ENCODE measurements at regions not wholly inside any gene's neighbourhood (a gene's known extent, or its start where the extent isn't known, plus 50 kb on each side); places are given as distances from the start of the nearest gene placed in this dataset.
"Not testable (repeated sequence)": the region's sequence is repeated elsewhere in the genome, so short reads cannot be mapped to it uniquely, and the experiment has no call there.

DNA sequence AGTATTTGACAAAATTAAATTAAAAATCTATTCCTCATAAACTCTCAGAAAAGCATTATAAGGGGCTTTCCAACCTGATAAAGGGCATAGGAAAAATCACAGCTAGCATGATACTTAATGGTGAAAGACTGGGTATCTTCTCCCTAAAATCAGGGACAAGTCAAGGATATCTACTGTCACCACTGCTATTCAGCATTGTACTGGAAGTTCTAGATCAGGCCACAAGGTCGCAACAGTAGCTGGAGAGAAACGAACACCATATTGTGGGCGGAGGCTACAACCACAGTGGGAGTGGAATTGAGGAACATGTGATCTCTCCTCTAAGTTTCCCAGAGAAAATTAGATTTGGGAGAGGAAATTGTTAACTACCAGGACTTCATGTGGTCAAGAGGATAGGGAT is 70.0 kb upstream of the NAMPT start:
- Histone ChIP-seq H3K36me3 (ENCODE audit: control insufficient read depth, insufficient read depth, low read length) (no peaks in the 10 kb centered on the region), H3K27me3 (ENCODE audit: control insufficient read depth, insufficient read depth, low read length) (no peaks in the 10 kb centered on the region), H3K4me1 (ENCODE audit: control insufficient read depth, insufficient read depth, low read length) (no peaks in the 10 kb centered on the region), H3K9me3 (replicated peaks; ENCODE audit: control insufficient read depth, low read depth, low read length) (peaks cover 3% of the 10 kb centered on the region), H3K4me3 (ENCODE audit: low read length) (no peak overlapping the region), H3K27ac (ENCODE audit: low read length) (no peak overlapping the region)
- WGBS (ENCODE audit: insufficient coverage) = 83% methylated on average over 3 of the region's 3 CpGs
- no peak for DNase-seq

DNA sequence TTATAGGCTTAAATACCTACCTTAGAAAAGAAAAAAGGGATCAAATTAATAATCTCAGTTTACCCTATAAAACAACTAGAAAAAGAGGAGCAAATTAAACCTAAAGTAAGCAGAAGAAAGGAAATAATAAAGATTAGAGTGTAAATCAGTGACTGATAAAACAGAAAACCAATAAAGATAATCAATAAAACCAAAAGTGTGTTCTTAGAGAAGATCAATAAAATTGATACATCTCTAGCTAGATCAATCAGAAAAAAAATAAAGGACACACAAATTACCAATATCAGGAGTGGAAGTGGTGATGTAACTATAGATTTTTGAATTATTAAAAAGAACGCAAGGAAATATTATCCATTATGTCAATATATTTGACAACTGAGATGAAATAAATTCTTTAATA is 69.2 kb upstream of the NAMPT start:
- Histone ChIP-seq H3K27ac (ENCODE audit: low read length) (no peak overlapping the region), H3K36me3 (ENCODE audit: control insufficient read depth, insufficient read depth, low read length) (no peaks in the 10 kb centered on the region), H3K4me3 (ENCODE audit: low read length) (no peak overlapping the region), H3K27me3 (ENCODE audit: control insufficient read depth, insufficient read depth, low read length) (no peaks in the 10 kb centered on the region), H3K4me1 (ENCODE audit: control insufficient read depth, insufficient read depth, low read length) (no peaks in the 10 kb centered on the region), H3K9me3 (replicated peaks; ENCODE audit: control insufficient read depth, low read depth, low read length) (peaks cover 3% of the 10 kb centered on the region)
- WGBS (ENCODE audit: insufficient coverage) = no CpG with 5 or more reads among the region's 1 CpG
- no peak for DNase-seq

DNA sequence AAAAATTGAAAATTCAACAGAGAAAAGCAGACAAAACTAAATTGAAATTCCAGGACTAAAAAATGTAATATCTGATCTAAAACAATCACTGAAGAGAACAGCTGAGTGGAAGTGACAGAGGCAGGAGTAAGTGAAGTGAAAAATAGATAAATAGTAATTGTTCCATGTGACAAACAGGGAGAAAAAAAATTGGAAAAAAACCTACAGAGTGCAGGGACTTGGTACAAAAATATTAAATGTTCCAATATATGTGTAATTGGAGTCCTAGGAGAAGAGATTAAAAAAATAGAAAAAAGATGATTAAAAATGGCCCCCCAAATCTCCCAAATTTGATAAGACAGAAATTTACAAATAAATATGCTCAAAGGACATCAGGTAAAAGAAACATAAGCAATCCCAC is 63.4 kb upstream of the NAMPT start:
- no peak for DNase-seq
- Histone ChIP-seq H3K4me1 (ENCODE audit: control insufficient read depth, insufficient read depth, low read length) (no peaks in the 10 kb centered on the region), H3K9me3 (replicated peaks; ENCODE audit: control insufficient read depth, low read depth, low read length) (peaks cover 3% of the 10 kb centered on the region), H3K27ac (ENCODE audit: low read length) (no peak overlapping the region), H3K27me3 (ENCODE audit: control insufficient read depth, insufficient read depth, low read length) (no peaks in the 10 kb centered on the region), H3K4me3 (ENCODE audit: low read length) (no peak overlapping the region), H3K36me3 (ENCODE audit: control insufficient read depth, insufficient read depth, low read length) (no peaks in the 10 kb centered on the region)

DNA sequence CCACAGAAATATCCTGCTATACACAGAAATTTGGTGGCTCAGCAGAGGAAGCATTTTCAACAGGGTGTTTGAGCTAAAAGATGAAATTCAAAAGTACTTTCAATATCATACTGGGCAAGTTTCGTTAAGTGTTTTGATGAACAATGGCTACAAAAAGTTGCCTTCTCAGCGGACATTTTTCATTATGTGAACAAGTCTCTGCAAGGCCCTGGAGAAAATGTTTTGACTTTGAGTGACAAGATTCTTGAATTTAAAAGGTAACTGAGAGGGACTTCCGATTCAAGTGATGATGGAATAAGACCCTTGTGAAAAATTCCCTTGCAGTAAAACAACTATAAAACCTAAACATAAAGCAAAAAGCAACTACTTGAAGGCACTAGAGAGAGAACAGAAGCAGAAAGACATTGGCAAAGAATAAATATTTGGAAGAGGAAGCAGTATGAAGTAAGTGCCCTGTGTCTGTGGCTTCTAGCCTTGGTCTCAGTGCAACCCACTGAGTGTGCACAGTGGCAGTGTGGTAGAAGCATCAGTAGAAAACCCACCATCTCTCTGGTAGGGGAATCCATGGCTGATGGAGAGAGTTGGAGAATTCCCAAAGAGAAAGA is 62.5 kb upstream of the NAMPT start:
- no peaks in the 10 kb centered on the region for H3K4me1 ChIP-seq (ENCODE audit: control insufficient read depth, insufficient read depth, low read length)
- H3K36me3 ChIP-seq (ENCODE audit: control insufficient read depth, insufficient read depth, low read length) = no peaks in the 10 kb centered on the region
- DNase-seq = no peak
- H3K27me3 ChIP-seq (ENCODE audit: control insufficient read depth, insufficient read depth, low read length) = no peaks in the 10 kb centered on the region
- no peak overlapping the region for H3K4me3 ChIP-seq (ENCODE audit: low read length)
- WGBS (ENCODE audit: insufficient coverage) = 90% methylated on average over 2 of the region's 3 CpGs
- peaks cover 3% of the 10 kb centered on the region for H3K9me3 ChIP-seq (replicated peaks; ENCODE audit: control insufficient read depth, low read depth, low read length)
- H3K27ac ChIP-seq (ENCODE audit: low read length) = no peak overlapping the region

DNA sequence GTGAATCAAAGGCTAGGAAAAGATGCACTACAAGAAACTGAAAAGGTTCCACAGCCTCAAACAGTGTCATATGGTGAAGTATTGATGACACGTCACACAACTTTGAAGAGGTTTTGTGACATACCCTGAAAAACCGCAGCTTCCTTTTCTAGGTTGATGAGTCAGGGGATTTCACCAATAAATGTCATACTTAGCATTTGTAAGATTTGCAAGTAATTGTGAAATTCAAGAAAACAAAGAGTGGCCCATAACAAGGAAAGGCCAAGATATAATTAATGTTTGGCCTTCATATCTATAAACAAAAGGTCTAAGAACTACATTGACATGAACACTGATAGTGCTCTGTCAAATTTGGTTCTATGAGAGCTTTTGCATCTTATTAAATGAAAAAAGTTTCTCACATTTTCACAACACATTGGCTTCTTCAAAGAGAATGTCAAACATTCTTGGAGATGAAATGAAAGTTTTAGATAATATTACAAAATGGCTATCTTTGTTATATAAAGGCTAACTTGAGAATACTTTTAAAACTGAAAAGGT is 62.0 kb upstream of the NAMPT start:
- Histone ChIP-seq H3K27ac (ENCODE audit: low read length) (no peak overlapping the region), H3K36me3 (ENCODE audit: control insufficient read depth, insufficient read depth, low read length) (no peaks in the 10 kb centered on the region), H3K4me3 (ENCODE audit: low read length) (no peak overlapping the region), H3K27me3 (ENCODE audit: control insufficient read depth, insufficient read depth, low read length) (no peaks in the 10 kb centered on the region), H3K9me3 (replicated peaks; ENCODE audit: control insufficient read depth, low read depth, low read length) (peaks cover 8% of the 10 kb centered on the region), H3K4me1 (ENCODE audit: control insufficient read depth, insufficient read depth, low read length) (no peaks in the 10 kb centered on the region)
- WGBS (ENCODE audit: insufficient coverage) = no CpG with 5 or more reads among the region's 2 CpGs
- DNase-seq = peak; percentile 67

DNA sequence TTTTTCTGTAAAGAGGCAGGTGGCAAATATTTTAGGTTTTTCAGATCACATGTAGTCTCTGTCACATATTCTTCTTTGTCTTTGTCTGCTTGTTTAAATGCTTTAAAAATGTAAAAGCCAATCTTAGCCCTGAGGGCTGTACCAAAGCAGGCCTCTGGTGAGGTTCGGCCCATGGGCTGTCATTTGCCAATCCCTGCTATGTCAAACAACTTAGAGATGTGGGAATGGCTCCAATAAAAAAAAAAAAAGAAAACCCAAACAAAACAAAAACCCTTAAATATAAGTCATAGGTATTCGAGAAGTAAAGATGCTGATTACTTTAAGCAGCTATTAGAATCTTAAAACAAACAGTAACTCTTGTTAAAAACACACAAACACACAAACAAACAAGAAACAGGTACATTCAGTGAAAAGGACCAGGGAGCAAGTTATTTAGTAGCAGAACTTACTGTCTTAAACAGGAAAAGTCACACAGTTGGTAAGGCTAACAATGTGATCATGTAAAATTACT is 61.4 kb upstream of the NAMPT start:
- no peaks in the 10 kb centered on the region for H3K4me1 ChIP-seq (ENCODE audit: control insufficient read depth, insufficient read depth, low read length)
- peaks cover 11% of the 10 kb centered on the region for H3K9me3 ChIP-seq (replicated peaks; ENCODE audit: control insufficient read depth, low read depth, low read length)
- H3K36me3 ChIP-seq (ENCODE audit: control insufficient read depth, insufficient read depth, low read length) = no peaks in the 10 kb centered on the region
- DNase-seq = no peak
- H3K27ac ChIP-seq (ENCODE audit: low read length) = no peak overlapping the region
- H3K27me3 ChIP-seq (ENCODE audit: control insufficient read depth, insufficient read depth, low read length) = no peaks in the 10 kb centered on the region
- no peak overlapping the region for H3K4me3 ChIP-seq (ENCODE audit: low read length)
- no CpG with 5 or more reads among the region's 2 CpGs for WGBS (ENCODE audit: insufficient coverage)

DNA sequence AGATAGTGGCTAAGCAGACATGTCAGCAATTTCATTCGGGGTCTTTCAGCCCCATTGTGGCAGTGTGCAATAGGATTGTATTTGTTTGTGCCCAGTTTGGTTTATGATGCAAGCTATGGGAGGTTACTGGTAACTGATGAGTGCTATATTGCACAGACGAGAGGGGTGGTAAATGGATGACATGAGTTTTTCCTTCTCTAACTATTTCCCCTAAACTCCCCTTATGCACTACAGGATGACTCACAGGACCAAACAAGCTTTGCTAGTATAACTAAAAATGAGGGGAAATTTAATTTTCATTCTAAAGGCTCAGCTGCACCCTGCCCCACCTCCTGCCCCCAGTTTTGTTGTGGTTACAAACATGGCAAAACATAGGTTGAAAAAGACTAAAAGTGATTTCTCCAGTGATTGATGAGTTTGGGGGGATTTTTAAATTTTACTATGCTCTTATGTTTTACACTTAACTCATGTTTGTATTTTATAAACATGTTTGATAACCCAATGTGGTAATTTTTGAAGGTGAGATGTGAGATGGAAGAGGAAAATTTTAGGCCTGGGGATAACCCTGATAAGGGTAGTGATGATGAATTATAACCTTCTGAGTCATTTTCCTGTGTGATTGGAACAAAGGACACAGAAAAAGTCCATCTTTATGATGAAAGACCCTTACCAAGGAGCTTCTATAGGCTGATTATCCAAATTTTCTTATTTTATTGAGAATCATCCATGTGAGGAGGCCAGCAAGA is 60.8 kb upstream of the NAMPT start:
- Histone ChIP-seq H3K27ac (ENCODE audit: low read length) (no peak overlapping the region), H3K27me3 (ENCODE audit: control insufficient read depth, insufficient read depth, low read length) (no peaks in the 10 kb centered on the region), H3K4me1 (ENCODE audit: control insufficient read depth, insufficient read depth, low read length) (no peaks in the 10 kb centered on the region), H3K36me3 (ENCODE audit: control insufficient read depth, insufficient read depth, low read length) (no peaks in the 10 kb centered on the region), H3K4me3 (ENCODE audit: low read length) (no peak overlapping the region), H3K9me3 (replicated peaks; ENCODE audit: control insufficient read depth, low read depth, low read length) (peaks cover 11% of the 10 kb centered on the region)
- WGBS (ENCODE audit: insufficient coverage) = 100% methylated on average over 1 of the region's 2 CpGs
- DNase-seq = no peak

DNA sequence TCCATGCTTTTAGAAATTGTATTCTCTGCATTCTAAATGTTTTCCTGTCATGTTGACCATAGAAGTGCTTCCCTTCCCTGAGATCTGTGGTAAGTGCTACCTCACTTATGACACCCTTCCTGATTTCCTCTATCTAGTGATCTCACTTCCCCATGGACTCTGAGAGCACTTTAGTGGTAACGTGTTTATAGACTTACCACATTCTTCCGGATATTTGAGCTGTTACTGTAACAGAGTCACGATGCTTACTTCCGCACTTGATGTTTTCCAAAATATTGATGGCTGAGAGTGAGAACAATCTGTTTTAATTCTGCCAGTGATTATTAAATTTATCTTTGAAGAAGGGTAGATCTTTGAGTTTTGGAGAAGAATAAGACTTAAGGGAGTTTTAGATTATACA is 60.1 kb upstream of the NAMPT start:
- Histone ChIP-seq H3K27me3 (ENCODE audit: control insufficient read depth, insufficient read depth, low read length) (no peaks in the 10 kb centered on the region), H3K4me1 (ENCODE audit: control insufficient read depth, insufficient read depth, low read length) (no peaks in the 10 kb centered on the region), H3K27ac (ENCODE audit: low read length) (no peak overlapping the region), H3K36me3 (ENCODE audit: control insufficient read depth, insufficient read depth, low read length) (no peaks in the 10 kb centered on the region), H3K9me3 (replicated peaks; ENCODE audit: control insufficient read depth, low read depth, low read length) (peaks cover 8% of the 10 kb centered on the region), H3K4me3 (ENCODE audit: low read length) (no peak overlapping the region)
- no CpG with 5 or more reads among the region's 4 CpGs for WGBS (ENCODE audit: insufficient coverage)
- peak; percentile 45 for DNase-seq

DNA sequence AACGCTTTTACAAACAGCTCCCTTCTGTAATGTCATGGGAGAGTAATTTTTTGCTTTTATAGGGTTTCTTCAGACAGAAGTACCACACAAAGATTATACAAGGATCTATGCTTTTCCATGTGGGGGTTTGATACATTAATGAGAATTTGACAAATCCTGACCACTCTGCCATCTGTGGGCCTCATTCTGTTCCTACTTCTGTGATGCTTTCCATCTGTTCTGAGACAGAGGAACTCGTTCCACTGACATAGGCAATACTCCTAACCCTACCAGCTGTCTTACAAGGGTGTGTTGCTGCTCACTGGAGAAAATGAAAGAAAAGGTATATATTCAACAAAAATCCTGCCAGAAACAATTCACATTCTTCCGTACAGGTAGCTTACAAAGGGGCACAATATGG is 59.4 kb upstream of the NAMPT start:
- Histone ChIP-seq H3K4me3 (ENCODE audit: low read length) (no peak overlapping the region), H3K27ac (ENCODE audit: low read length) (no peak overlapping the region), H3K36me3 (ENCODE audit: control insufficient read depth, insufficient read depth, low read length) (no peaks in the 10 kb centered on the region), H3K4me1 (ENCODE audit: control insufficient read depth, insufficient read depth, low read length) (no peaks in the 10 kb centered on the region), H3K9me3 (replicated peaks; ENCODE audit: control insufficient read depth, low read depth, low read length) (peaks cover 9% of the 10 kb centered on the region), H3K27me3 (ENCODE audit: control insufficient read depth, insufficient read depth, low read length) (no peaks in the 10 kb centered on the region)
- whole genome bisulfite sequencing (ENCODE audit: insufficient coverage) = no CpG with 5 or more reads among the region's 3 CpGs
- DNase-seq = no peak

DNA sequence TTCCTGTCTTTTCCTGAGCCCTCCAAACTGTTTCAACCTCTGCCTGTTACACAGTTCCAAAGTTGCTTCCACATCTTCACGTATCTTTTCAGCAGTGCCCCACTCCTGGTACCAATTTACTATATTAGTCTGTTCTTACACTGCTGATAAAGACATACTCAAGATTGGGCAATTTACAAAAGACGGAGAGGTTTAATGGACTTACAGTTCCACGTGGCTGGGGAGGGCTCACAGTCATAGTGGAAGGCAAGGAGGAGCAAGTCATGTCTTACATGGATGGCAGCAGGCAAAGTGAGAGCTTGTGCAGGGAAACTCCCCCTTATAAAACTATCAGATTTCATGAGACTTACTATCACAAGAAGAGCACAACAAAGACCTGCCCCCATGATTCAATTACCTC is 57.3 kb upstream of the NAMPT start:
- not testable (repeated sequence) for DNase-seq; H3K27ac ChIP-seq (ENCODE audit: low read length); H3K4me1 ChIP-seq (ENCODE audit: control insufficient read depth, insufficient read depth, low read length); H3K27me3 ChIP-seq (ENCODE audit: control insufficient read depth, insufficient read depth, low read length); H3K36me3 ChIP-seq (ENCODE audit: control insufficient read depth, insufficient read depth, low read length); H3K4me3 ChIP-seq (ENCODE audit: low read length)
- WGBS (ENCODE audit: insufficient coverage) = no CpG with 5 or more reads among the region's 3 CpGs
- H3K9me3 ChIP-seq (replicated peaks; ENCODE audit: control insufficient read depth, low read depth, low read length) = peaks cover 16% of the 10 kb centered on the region

Data from muscle of leg (tissue), 3 donors.